IMR-90 (cell line): ENCODE measurements at regions not wholly inside any gene's neighbourhood (a gene's known extent, or its start where the extent isn't known, plus 50 kb on each side); places are given as distances from the start of the nearest gene placed in this dataset.

ENCODE experiments used
- ATAC-seq: fragments of 200-7000 bp; cut with Tn5 transposase; 2 replicates; pipeline ENCODE4 v1.9.1; 2020; ENCODE audit warnings: low read depth, mild to moderate bottlenecking, moderate library complexity
- BruUV-seq: library from RNA; stranded (reverse); fragments of 400-500 nt; replicated peaks from 2 replicates; lab custom pipeline; 2021; lab: Mats Ljungman, UMichigan
- CTCF ChIA-PET: fragments of 300-600 bp; formaldehyde crosslinking; extraction: SDS; loops from one replicate; lab custom pipeline; 2021; ENCODE audit warnings: antibody characterized with exemption; lab: Yijun Ruan, JAX
- POLR2A ChIA-PET: fragments of 300-600 bp; sonication (Branson Sonifier 250); formaldehyde crosslinking; loops from one replicate; lab custom pipeline; 2022; ENCODE audit warnings: antibody characterized with exemption; ENCODE audit not compliant: unreplicated experiment; lab: Charles Lee
- DNase-seq: peaks from one replicate; pipeline ENCODE4 v3.0.0; 2013
- H2AFZ ChIP-seq: replicated peaks from 2 replicates; pipeline ENCODE3; 2013; ENCODE audit warnings: low read length, mild to moderate bottlenecking; ENCODE audit not compliant: poor library complexity
- H2AK5ac ChIP-seq: 2 replicates; pipeline ENCODE4 v1.6.1; 2013; ENCODE audit warnings: low read depth, low read length, inconsistent platforms
- H2AK9ac ChIP-seq: replicated peaks from 2 replicates; pipeline ENCODE3; 2013; ENCODE audit warnings: mild to moderate bottlenecking, low read depth, low read length, moderate library complexity; ENCODE audit not compliant: poor library complexity
- H2BK120ac ChIP-seq: 2 replicates; pipeline ENCODE4 v1.6.1; 2013; ENCODE audit warnings: low read depth, low read length, inconsistent platforms
- H2BK15ac ChIP-seq: 3 replicates; pipeline ENCODE4 v1.6.1; 2013; ENCODE audit warnings: low read depth, low read length, inconsistent platforms
- H2BK20ac ChIP-seq: 2 replicates; pipeline ENCODE4 v1.6.1; 2013; ENCODE audit warnings: low read depth, mild to moderate bottlenecking, inconsistent platforms, low read length, moderate library complexity
- H2BK5ac ChIP-seq: 2 replicates; pipeline ENCODE4 v1.6.1; 2013; ENCODE audit warnings: mild to moderate bottlenecking, low read depth, low read length, inconsistent platforms; ENCODE audit not compliant: poor library complexity, severe bottlenecking
- H3K14ac ChIP-seq: replicated peaks from 2 replicates; pipeline ENCODE4 v1.6.1; 2013; ENCODE audit warnings: low read depth, low read length, inconsistent platforms
- H3K18ac ChIP-seq: 2 replicates; pipeline ENCODE4 v1.6.1; 2013; ENCODE audit warnings: low read depth, low read length, control low read depth
- H3K23ac ChIP-seq: 2 replicates; pipeline ENCODE4 v1.6.1; 2013; ENCODE audit warnings: low read depth, low read length, inconsistent platforms
- H3K27ac ChIP-seq: 2 replicates; pipeline ENCODE4 v1.5.1; 2013; ENCODE audit warnings: mild to moderate bottlenecking, control low read depth, low read length; ENCODE audit not compliant: insufficient read depth
- H3K27me3 ChIP-seq: 2 replicates; pipeline ENCODE4 v1.6.1; 2013; ENCODE audit warnings: low read length; ENCODE audit not compliant: control insufficient read depth, insufficient read depth
- H3K36me3 ChIP-seq: 2 replicates; pipeline ENCODE4 v1.6.1; 2013; ENCODE audit warnings: low read length, mixed read lengths; ENCODE audit not compliant: control insufficient read depth, insufficient read depth
- H3K4ac ChIP-seq: 2 replicates; pipeline ENCODE4 v1.6.1; 2013; ENCODE audit warnings: low read depth, low read length, inconsistent platforms
- H3K4me1 ChIP-seq: 2 replicates; pipeline ENCODE4 v1.6.1; 2013; ENCODE audit warnings: low read length, mixed read lengths; ENCODE audit not compliant: control insufficient read depth, insufficient read depth
- H3K4me2 ChIP-seq: 2 replicates; pipeline ENCODE4 v1.6.1; 2013; ENCODE audit warnings: low read depth, mild to moderate bottlenecking, control low read depth, low read length, moderate library complexity
- H3K4me3 ChIP-seq: 2 replicates; pipeline ENCODE4 v1.5.1; 2013; ENCODE audit warnings: low read depth, mild to moderate bottlenecking, control low read depth, low read length, moderate library complexity; ENCODE audit not compliant: insufficient read depth
- H3K56ac ChIP-seq: 2 replicates; pipeline ENCODE4 v1.6.1; 2013; ENCODE audit warnings: low read length, inconsistent platforms; ENCODE audit not compliant: insufficient read depth; ENCODE audit errors: extremely low read depth
- H3K79me1 ChIP-seq, 2 experiments: 2 replicates each; pipeline ENCODE4 v1.6.1; 2013; ENCODE audit warnings: low read length in 2 of 2, inconsistent platforms in 1 of 2, low read depth in 1 of 2
- H3K9ac ChIP-seq: 2 replicates; pipeline ENCODE4 v1.6.1; 2013; ENCODE audit warnings: low read depth, low read length, control low read depth
- H3K9me1 ChIP-seq: 2 replicates; pipeline ENCODE4 v1.6.1; 2013; ENCODE audit warnings: low read length, inconsistent platforms; ENCODE audit not compliant: insufficient read depth
- H3K9me3 ChIP-seq: 2 replicates; pipeline ENCODE4 v1.6.1; 2013; ENCODE audit warnings: low read length; ENCODE audit not compliant: control insufficient read depth, insufficient read depth
- H4K20me1 ChIP-seq: 2 replicates; pipeline ENCODE4 v1.6.1; 2013; ENCODE audit warnings: low read length, inconsistent platforms; ENCODE audit not compliant: insufficient read depth
- H4K5ac ChIP-seq: 2 replicates; pipeline ENCODE4 v1.6.1; 2013; ENCODE audit warnings: mild to moderate bottlenecking, low read depth, low read length, control low read depth
- H4K8ac ChIP-seq, 2 experiments: 2 replicates each; pipeline ENCODE4 v1.6.1; 2013; ENCODE audit warnings: low read depth in 2 of 2, low read length in 2 of 2, control low read depth in 1 of 2, inconsistent platforms in 1 of 2
- H4K91ac ChIP-seq: 2 replicates; pipeline ENCODE4 v1.6.1; 2013; ENCODE audit warnings: low read depth, low read length, inconsistent platforms; ENCODE audit not compliant: insufficient read depth
- MAFK ChIP-seq: IDR thresholded peaks from 2 replicates; pipeline ENCODE4 v1.6.1; 2012; ENCODE audit warnings: low read depth, low read length, improper control_type of control experiment
- WGBS, 2 experiments: methylation state at CpG; one replicate each; pipeline versions ENCODE4 v1.1.5 to v1.1.7; 2013; ENCODE audit warnings: missing lambda C conversion rate in 2 of 2; ENCODE audit not compliant: insufficient read length in 1 of 2; ENCODE audit errors: extremely low coverage in 2 of 2; 5-methylcytosine and 5-hydroxymethylcytosine counted together
- dilution Hi-C: fragments of 300-500 bp; cut with HindIII; formaldehyde crosslinking; loops from one replicate; pipeline ENCODE4 v1.14.3; 2018; ENCODE audit warnings: low sequenced_read_pairs; ENCODE audit not compliant: unreplicated experiment
- in situ Hi-C: fragments of 300-500 bp; cut with MboI; formaldehyde crosslinking; loops from 3 replicates; pipeline ENCODE4 v1.14.3; 2019; ENCODE audit warnings: low sequenced_read_pairs, inconsistent platforms, mixed read lengths
- intact Hi-C: fragments of 100-400 bp; cut with micrococcal nuclease; formaldehyde crosslinking; loops from 2 replicates; pipeline ENCODE4 v1.10.0; 2022
- TF ChIP-seq, protein P1 (sequence below): fragments of 150-350 bp; IDR thresholded peaks from 2 replicates; pipeline ENCODE4 v1.6.1; 2017; ENCODE audit warnings: mild to moderate bottlenecking, antibody characterized with exemption, low read length, low read depth

DNA sequence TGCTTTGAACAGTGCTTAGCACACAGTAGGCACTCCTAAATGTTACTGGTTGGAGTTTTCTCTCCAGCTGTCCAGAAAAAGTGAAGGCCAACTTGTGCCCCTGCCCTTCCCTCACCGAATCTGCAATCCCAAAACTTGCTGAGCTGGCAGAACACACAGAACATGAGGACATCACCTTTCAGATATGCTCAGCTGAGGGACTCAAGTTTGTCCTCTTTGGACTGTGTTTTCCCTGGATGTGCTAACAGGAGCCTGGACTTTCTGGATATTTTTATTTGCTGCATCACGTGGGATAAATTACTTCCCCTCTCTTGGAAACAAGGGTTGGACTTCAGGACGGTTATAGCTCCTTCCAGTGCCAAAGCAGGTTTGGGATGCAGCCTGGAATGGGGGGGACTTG is 59.5 kb upstream of the SMAD6 start:
- no peak overlapping the region for H2AK9ac ChIP-seq
- POLR2A ChIA-PET, result no interaction called here
- no peak overlapping the region for H2BK15ac ChIP-seq
- in situ Hi-C loops (no loop called here), intact Hi-C loops (no loop called here), dilution Hi-C loops (no loop called here)
- TF ChIP-seq MAFK, result peak; percentile 90
- TF ChIP-seq, protein P1, sequence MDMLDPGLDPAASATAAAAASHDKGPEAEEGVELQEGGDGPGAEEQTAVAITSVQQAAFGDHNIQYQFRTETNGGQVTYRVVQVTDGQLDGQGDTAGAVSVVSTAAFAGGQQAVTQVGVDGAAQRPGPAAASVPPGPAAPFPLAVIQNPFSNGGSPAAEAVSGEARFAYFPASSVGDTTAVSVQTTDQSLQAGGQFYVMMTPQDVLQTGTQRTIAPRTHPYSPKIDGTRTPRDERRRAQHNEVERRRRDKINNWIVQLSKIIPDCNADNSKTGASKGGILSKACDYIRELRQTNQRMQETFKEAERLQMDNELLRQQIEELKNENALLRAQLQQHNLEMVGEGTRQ, result no peak
- peaks cover 10% of the 10 kb centered on the region for H3K4me1 ChIP-seq
- H3K79me1 ChIP-seq, result no peaks in the 10 kb centered on the region; a peak in 1 of 4 replicates
- no peak overlapping the region for H3K4me2 ChIP-seq
- no peak overlapping the region for H2BK5ac ChIP-seq
- H3K14ac ChIP-seq, result no peak overlapping the region
- no peak overlapping the region for H3K18ac ChIP-seq
- H3K4ac ChIP-seq, result no peak overlapping the region
- no peak overlapping the region for H4K91ac ChIP-seq
- H2BK120ac ChIP-seq, result no peak overlapping the region
- no TSS peak for BruUV-seq
- no peaks in the 10 kb centered on the region; the same call in 1 of the 2 replicates for H3K9me1 ChIP-seq
- no peaks in the 10 kb centered on the region for H3K36me3 ChIP-seq
- H3K27ac ChIP-seq, result no peak overlapping the region
- no peaks in the 10 kb centered on the region for H4K20me1 ChIP-seq
- ATAC-seq (no peak), DNase-seq (no peak)
- H2AFZ ChIP-seq, result no peak overlapping the region
- H3K9ac ChIP-seq, result no peak overlapping the region
- H2BK20ac ChIP-seq, result no peak overlapping the region
- no peak overlapping the region for H3K56ac ChIP-seq
- H3K27me3 ChIP-seq, result no peaks in the 10 kb centered on the region
- CTCF ChIA-PET, result no interaction called here
- no peak overlapping the region for H2AK5ac ChIP-seq
- WGBS, 2 experiments, result 50% methylated on average over 1 of the region's 3 CpGs; no CpG with 5 or more reads in 1 of the 2 experiments
- H3K9me3 ChIP-seq, result no peaks in the 10 kb centered on the region
- H4K5ac ChIP-seq, result no peak overlapping the region
- H4K8ac ChIP-seq, result no peak overlapping the region
- H3K23ac ChIP-seq, result no peak overlapping the region
- H3K4me3 ChIP-seq, result no peak overlapping the region
